IPS DF 6.9 (cell line): ENCODE measurements at regions not wholly inside any gene's neighbourhood (a gene's known extent, or its start where the extent isn't known, plus 50 kb on each side); places are given as distances from the start of the nearest gene placed in this dataset.
"Not testable (repeated sequence)": the region's sequence is repeated elsewhere in the genome, so short reads cannot be mapped to it uniquely, and the experiment has no call there.

Source experiments
- DNase-seq: peaks from one replicate; pipeline ENCODE4 v3.0.0-alpha.2; 2013; ENCODE audit warnings: low read depth, low spot score
- H3K27ac ChIP-seq: one replicate; pipeline ENCODE4 v1.5.1; 2013; ENCODE audit warnings: low read length, control low read depth
- H3K27me3 ChIP-seq: 2 replicates; pipeline ENCODE4 v1.6.1; 2013; ENCODE audit warnings: mild to moderate bottlenecking, low read length; ENCODE audit not compliant: control insufficient read depth, insufficient read depth
- H3K36me3 ChIP-seq: 2 replicates; pipeline ENCODE4 v1.6.1; 2013; ENCODE audit warnings: low read length; ENCODE audit not compliant: control insufficient read depth, insufficient read depth
- H3K4me1 ChIP-seq: 2 replicates; pipeline ENCODE4 v1.6.1; 2013; ENCODE audit warnings: low read length; ENCODE audit not compliant: control insufficient read depth, insufficient read depth
- H3K4me3 ChIP-seq: 2 replicates; pipeline ENCODE4 v1.5.1; 2013; ENCODE audit warnings: mild to moderate bottlenecking, low read length
- H3K9me3 ChIP-seq: 2 replicates; pipeline ENCODE4 v1.6.1; 2013; ENCODE audit warnings: low read length, inconsistent platforms; ENCODE audit not compliant: control insufficient read depth, insufficient read depth
- WGBS: extraction: QIAGEN DNeasy Blood & Tissue Kit; methylation state at CpG from one replicate; pipeline ENCODE4 v1.1.7; 2013; ENCODE audit warnings: mixed read lengths, missing lambda C conversion rate; ENCODE audit not compliant: insufficient read length, insufficient coverage; 5-methylcytosine and 5-hydroxymethylcytosine counted together

DNA sequence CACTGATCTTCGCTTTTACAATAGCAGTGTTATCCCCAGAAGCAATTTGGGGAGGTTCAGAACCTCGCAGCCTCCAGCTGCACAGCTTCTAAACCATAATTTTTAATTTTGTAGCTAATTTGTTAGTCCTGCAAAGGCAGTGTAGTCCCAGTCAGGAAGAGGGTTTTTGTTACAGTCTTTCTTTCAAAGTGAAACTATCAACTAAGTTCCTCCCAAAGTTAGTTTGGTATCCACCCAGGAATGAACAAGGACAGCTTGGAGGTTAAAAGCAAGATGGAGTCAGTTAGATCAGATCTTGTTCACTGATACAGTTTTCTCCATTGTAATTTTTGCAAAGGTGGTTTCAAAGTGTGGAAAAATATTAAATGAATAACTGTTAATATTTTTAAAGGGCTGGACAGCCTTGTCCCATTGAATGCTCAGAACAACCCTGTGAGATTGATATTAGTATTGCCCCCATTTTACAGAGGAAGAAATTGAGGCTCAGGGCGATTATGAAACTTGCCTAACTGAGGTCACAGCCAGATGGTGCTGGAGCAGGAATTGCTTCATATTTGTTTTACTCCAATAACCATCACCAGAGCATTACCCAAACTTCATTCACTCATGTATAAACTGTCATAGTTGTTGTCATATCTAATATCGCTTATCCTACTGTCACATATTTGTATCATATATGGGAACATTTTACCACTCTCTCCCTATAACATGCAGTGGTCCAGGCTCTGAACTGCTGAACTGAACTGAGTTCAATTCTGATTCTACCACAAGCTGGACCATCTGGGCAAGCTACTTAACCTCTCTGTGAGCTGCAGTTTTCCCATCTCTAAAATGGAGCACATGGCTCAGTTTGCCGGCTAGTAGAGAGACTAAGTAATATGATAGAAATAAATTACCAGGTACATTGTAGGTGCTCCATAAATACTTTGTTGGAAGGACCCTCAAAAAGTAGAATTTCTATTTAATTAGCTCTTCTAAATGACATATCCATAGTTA lies 213.8 kb downstream of the BCAS1 start:
- no peak overlapping the region for H3K27ac ChIP-seq
- no peak for DNase-seq
- H3K27me3 ChIP-seq: no peaks in the 10 kb centered on the region
- H3K9me3 ChIP-seq: no peaks in the 10 kb centered on the region
- WGBS: no CpG with 5 or more reads among the region's 5 CpGs
- H3K36me3 ChIP-seq: no peaks in the 10 kb centered on the region
- H3K4me3 ChIP-seq: no peak overlapping the region
- 0 out of 2 replicates have a peak, but pooled peaks cover 2% of the 10 kb centered on the region for H3K4me1 ChIP-seq

DNA sequence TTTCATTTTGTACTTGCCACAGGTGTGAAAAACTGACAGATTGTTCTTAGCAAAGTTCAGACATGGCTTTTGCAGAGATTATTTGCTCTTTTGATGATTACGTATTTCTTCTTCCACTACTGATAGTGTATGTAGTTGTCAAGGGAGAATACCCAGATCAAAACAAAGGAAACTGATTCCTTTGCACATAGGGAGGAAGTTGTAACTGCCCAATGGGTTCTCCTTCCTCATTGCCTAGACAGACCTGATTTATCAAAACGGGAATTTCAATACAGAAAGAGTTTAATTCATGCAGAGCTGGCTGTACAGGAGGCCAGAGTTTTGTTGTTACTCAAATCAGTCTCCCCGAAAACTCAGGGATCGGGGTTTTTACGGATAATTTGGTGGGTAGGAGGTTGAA lies 214.7 kb downstream of the BCAS1 start:
- Histone ChIP-seq H3K9me3 (no peaks in the 10 kb centered on the region), H3K27ac (no peak overlapping the region), H3K4me1 (0 out of 2 replicates have a peak, but pooled peaks cover 2% of the 10 kb centered on the region), H3K36me3 (no peaks in the 10 kb centered on the region), H3K4me3 (no peak overlapping the region), H3K27me3 (no peaks in the 10 kb centered on the region)
- WGBS: no CpG with 5 or more reads among the region's 5 CpGs
- DNase-seq: no peak

DNA sequence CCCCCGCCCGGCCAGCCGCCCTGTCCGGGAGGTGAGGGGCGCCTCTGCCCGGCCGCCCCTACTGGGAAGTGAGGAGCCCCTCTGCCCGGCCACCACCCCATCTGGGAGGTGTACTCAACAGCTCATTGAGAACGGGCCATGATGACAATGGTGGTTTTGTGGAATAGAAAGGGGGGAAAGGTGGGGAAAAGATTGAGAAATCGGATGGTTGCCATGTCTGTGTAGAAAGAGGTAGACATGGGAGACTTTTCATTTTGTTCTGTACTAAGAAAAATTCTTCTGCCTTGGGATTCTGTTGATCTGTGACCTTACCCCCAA lies 215.8 kb downstream of the BCAS1 start:
- not testable (repeated sequence) for H3K27ac ChIP-seq, H3K4me1 ChIP-seq, H3K9me3 ChIP-seq, H3K36me3 ChIP-seq, H3K4me3 ChIP-seq, H3K27me3 ChIP-seq, DNase-seq
- no CpG with 5 or more reads among the region's 10 CpGs for WGBS

DNA sequence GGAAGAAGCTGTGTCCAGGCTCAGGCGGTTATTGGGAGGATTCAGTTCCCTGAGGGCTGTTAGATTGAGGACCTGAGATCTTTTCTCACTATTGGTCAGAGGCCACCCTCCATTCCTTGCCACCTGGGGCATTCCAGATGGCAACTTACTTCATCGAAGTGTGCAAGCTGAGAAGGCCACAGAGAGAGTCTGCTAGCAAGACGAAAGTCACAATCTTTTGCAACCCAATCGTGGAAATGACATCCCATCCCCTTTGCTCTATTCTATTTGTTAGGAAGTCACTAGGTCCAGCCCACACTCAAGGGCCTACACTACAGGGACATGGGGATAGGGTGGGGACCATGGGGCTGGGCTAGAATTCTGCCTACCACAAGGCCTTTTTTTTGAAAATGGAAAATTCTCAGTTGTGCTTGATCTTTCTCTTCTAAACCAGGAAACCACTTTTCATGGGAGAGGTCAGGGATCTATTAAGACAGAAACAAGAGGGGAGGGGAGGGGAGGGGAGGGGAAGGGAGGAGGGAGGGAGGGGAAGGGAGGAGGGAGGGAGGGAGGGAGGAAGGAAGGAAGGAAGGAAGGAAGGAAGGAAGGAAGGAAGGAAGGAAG lies 217.2 kb downstream of the BCAS1 start:
- Histone ChIP-seq H3K27me3 (no peaks in the 10 kb centered on the region), H3K27ac (no peak overlapping the region), H3K4me3 (no peak overlapping the region), H3K36me3 (no peaks in the 10 kb centered on the region), H3K9me3 (no peaks in the 10 kb centered on the region), H3K4me1 (no peaks in the 10 kb centered on the region)
- no peak for DNase-seq
- WGBS: no CpG with 5 or more reads among the region's 4 CpGs

DNA sequence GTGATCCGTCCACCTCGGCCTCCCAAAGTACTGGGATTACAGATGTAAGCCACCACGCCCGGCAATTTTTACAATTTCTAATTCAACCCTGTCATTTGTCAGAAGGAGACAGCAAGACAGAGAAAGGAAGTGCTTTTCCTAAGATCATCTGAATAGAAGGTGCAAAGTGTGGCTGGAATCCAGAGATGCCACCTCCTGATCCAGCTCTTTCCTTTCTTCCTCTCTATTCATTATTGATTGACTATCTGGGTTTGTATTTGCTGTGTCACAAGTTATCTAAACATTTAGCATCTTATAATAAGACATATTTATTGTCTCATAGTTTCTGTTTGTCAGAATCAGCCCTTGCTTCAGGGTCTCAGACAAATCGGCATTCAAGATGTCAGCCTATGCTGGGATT lies 217.7 kb downstream of the BCAS1 start:
- Histone ChIP-seq H3K4me1 (no peaks in the 10 kb centered on the region), H3K4me3 (no peak overlapping the region), H3K27ac (no peak overlapping the region), H3K36me3 (no peaks in the 10 kb centered on the region), H3K27me3 (no peaks in the 10 kb centered on the region), H3K9me3 (no peaks in the 10 kb centered on the region)
- WGBS: no CpG with 5 or more reads among the region's 5 CpGs
- DNase-seq: no peak

DNA sequence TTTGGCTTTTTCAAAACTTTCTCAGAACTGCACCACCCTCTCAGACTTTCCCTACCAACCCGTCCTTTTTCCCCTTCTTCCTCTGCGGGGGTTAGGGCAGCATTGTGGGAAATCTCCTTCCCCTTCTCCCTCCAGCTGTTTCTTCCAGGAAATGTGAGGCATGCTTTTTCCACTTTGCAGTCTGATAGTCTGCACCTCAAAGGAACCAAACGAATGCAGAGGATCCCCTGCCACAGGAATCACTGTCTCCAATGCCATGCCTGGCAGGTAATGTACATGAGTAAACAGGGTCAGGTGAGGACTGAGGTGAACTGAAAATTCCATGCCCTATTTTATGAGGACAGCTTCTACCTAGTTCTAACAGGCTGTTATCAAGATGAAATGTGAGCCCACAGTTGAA lies 218.4 kb downstream of the BCAS1 start:
- Histone ChIP-seq H3K27me3 (no peaks in the 10 kb centered on the region), H3K4me1 (no peaks in the 10 kb centered on the region), H3K36me3 (no peaks in the 10 kb centered on the region), H3K9me3 (no peaks in the 10 kb centered on the region), H3K27ac (no peak overlapping the region), H3K4me3 (no peak overlapping the region)
- no CpG with 5 or more reads among the region's 3 CpGs for WGBS
- no peak for DNase-seq

DNA sequence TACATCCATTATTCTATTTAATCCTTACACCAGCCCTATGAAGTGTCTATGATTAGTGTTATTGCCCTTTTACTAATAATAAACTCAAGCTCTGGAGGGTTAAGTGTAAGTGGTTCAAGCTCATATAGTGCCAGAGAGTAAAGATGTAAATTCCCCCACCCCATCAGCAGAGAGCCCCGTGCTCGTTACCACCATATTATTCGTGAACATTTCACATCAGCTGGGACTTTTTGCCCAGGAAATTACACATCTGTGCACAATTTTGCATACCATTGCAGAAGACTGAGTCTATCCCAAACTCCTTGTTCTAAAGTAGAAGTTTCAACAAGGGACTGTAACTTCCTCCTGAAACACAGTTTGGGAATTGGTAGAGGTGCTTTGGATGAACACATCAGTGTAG lies 220.1 kb downstream of the BCAS1 start:
- Histone ChIP-seq H3K4me3 (no peak overlapping the region), H3K27me3 (no peaks in the 10 kb centered on the region), H3K36me3 (no peaks in the 10 kb centered on the region), H3K4me1 (no peaks in the 10 kb centered on the region), H3K27ac (no peak overlapping the region), H3K9me3 (no peaks in the 10 kb centered on the region)
- DNase-seq: no peak
- WGBS: no CpG with 5 or more reads among the region's 3 CpGs

DNA sequence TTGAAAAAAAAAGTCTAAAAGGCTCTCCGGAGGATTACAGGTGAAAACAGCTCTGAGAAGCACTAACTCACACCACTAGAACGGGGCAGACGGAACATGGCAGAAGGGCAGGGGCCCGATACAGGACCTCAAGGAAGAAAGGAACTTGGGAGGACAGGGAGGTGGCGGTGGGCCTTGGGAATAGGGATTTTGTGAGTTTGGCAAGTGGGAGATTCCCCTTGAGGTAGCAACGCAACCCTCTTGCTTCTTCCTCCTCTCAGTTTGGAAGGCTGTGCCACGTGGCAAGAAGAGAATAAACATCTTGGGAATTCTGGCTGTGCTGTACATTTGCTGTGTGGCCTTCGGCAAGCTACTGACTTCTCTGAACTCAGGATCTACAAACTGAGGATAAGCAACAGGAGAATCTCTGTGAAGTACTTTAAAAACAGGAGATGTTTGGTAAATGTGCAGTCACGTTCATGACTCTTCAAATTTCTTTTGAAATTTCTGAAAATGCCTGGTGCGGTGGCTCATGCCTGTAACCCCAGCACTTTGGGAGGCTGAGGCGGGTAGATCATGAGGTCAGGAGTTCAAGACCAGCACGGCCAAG lies 220.8 kb downstream of the BCAS1 start:
- no CpG with 5 or more reads among the region's 12 CpGs for WGBS
- Histone ChIP-seq H3K9me3 (no peaks in the 10 kb centered on the region), H3K27ac (no peak overlapping the region), H3K4me3 (no peak overlapping the region), H3K4me1 (no peaks in the 10 kb centered on the region), H3K27me3 (no peaks in the 10 kb centered on the region), H3K36me3 (no peaks in the 10 kb centered on the region)
- DNase-seq: no peak

DNA sequence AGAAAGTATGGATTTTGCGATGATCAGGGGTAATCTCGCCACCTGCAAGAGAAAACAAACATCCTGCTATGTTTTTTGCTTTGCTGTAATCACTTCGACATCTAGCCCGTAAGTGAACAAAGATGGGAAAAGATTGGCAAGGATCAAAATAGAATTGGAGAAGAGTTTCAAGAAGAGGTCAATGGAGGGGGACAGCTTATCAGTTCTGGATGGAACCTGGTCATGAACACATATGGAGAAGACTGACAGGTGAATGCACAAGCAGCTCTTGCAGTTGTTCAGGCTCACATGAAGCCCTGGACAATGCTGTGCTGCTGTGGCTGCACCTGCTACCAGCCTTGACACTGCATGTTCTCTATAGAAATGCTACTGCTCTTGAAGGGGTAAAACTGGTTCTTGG lies 222.1 kb downstream of the BCAS1 start:
- 100% methylated on average over 1 of the region's 4 CpGs for WGBS
- Histone ChIP-seq H3K4me1 (no peaks in the 10 kb centered on the region), H3K27me3 (no peaks in the 10 kb centered on the region), H3K9me3 (no peaks in the 10 kb centered on the region), H3K27ac (no peak overlapping the region), H3K36me3 (no peaks in the 10 kb centered on the region), H3K4me3 (no peak overlapping the region)
- DNase-seq: no peak

DNA sequence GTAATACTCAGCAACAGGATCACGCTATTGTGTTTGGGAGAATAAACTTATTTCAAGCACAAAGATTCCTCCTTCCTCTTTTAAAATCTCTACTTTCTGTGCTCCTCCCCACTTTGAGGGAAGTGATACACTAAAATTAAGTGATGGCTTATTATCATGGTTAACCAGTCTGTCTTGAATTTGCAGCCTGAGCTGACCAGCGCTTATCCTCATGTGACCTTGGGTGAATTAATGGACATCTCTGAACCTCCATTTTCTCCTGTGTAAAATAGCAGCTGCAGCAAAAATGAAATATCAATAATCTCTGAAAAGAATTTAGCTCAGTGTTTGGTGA lies 222.6 kb downstream of the BCAS1 start:
- Histone ChIP-seq H3K27me3 (no peaks in the 10 kb centered on the region), H3K36me3 (no peaks in the 10 kb centered on the region), H3K4me3 (no peak overlapping the region), H3K9me3 (no peaks in the 10 kb centered on the region), H3K4me1 (no peaks in the 10 kb centered on the region), H3K27ac (no peak overlapping the region)
- no peak for DNase-seq
- WGBS: no CpG with 5 or more reads among the region's 2 CpGs
